H9 (cell line): ENCODE measurements at regions not wholly inside any gene's neighbourhood (a gene's known extent, or its start where the extent isn't known, plus 50 kb on each side); places are given as distances from the start of the nearest gene placed in this dataset.

Experiments
- DNase-seq: peaks from one replicate; pipeline ENCODE4 v3.0.0-alpha.2; 2017
- H2AFZ ChIP-seq: one replicate; pipeline ENCODE4 v1.6.1; 2013; ENCODE audit warnings: mild to moderate bottlenecking, low read length, control low read depth, moderate library complexity
- H2AK5ac ChIP-seq: 2 replicates; pipeline ENCODE4 v1.6.1; 2013; ENCODE audit warnings: low read length, control low read depth, mixed read lengths; ENCODE audit not compliant: insufficient read length
- H2BK120ac ChIP-seq: one replicate; pipeline ENCODE4 v1.6.1; 2013; ENCODE audit warnings: low read depth, mild to moderate bottlenecking, low read length, control low read depth, inconsistent platforms; ENCODE audit not compliant: poor library complexity, severe bottlenecking
- H2BK12ac ChIP-seq: 2 replicates; pipeline ENCODE4 v1.6.1; 2013; ENCODE audit warnings: low read length, control low read depth, mixed read lengths, low read depth; ENCODE audit not compliant: insufficient read length
- H2BK15ac ChIP-seq: 2 replicates; pipeline ENCODE4 v1.6.1; 2013; ENCODE audit warnings: low read depth, low read length, control low read depth
- H2BK20ac ChIP-seq: one replicate; pipeline ENCODE4 v1.6.1; 2013; ENCODE audit warnings: low read depth, mild to moderate bottlenecking, low read length, control low read depth, inconsistent platforms; ENCODE audit not compliant: poor library complexity, severe bottlenecking
- H2BK5ac ChIP-seq: 2 replicates; pipeline ENCODE4 v1.6.1; 2013; ENCODE audit warnings: low read length, control low read depth, mixed read lengths; ENCODE audit not compliant: insufficient read length
- H3K14ac ChIP-seq: 2 replicates; pipeline ENCODE4 v1.6.1; 2013; ENCODE audit warnings: low read length, control low read depth; ENCODE audit not compliant: insufficient read depth
- H3K18ac ChIP-seq: 2 replicates; pipeline ENCODE4 v1.6.1; 2013; ENCODE audit warnings: low read depth, mild to moderate bottlenecking, mixed read lengths, low read length, control low read depth; ENCODE audit not compliant: insufficient read length
- H3K23ac ChIP-seq: 2 replicates; pipeline ENCODE4 v1.6.1; 2013; ENCODE audit warnings: low read length, control low read depth, mixed read lengths, low read depth; ENCODE audit not compliant: insufficient read length
- H3K23me2 ChIP-seq: 2 replicates; pipeline ENCODE4 v1.6.1; 2013; ENCODE audit warnings: low read depth, mild to moderate bottlenecking, mixed read lengths, low read length, control low read depth; ENCODE audit not compliant: insufficient read length, poor library complexity, severe bottlenecking
- H3K27ac ChIP-seq: 2 replicates; pipeline ENCODE4 v1.5.1; 2013; ENCODE audit warnings: low read length, control low read depth, mixed read lengths, low read depth; ENCODE audit not compliant: insufficient read length
- H3K27me3 ChIP-seq: 2 replicates; pipeline ENCODE4 v1.6.1; 2013; ENCODE audit warnings: low read length, control low read depth, inconsistent platforms; ENCODE audit not compliant: insufficient read depth
- H3K4ac ChIP-seq: 2 replicates; pipeline ENCODE4 v1.6.1; 2013; ENCODE audit warnings: low read depth, mild to moderate bottlenecking, control low read depth, inconsistent platforms, low read length, moderate library complexity
- H3K4me1 ChIP-seq: 2 replicates; pipeline ENCODE4 v1.6.1; 2013; ENCODE audit warnings: low read length, control low read depth, inconsistent platforms; ENCODE audit not compliant: insufficient read depth
- H3K4me2 ChIP-seq: 2 replicates; pipeline ENCODE4 v1.6.1; 2013; ENCODE audit warnings: low read length, control low read depth, mixed read lengths; ENCODE audit not compliant: insufficient read length, insufficient read depth
- H3K56ac ChIP-seq: 2 replicates; pipeline ENCODE4 v1.6.1; 2013; ENCODE audit warnings: low read depth, mild to moderate bottlenecking, mixed read lengths, low read length, control low read depth; ENCODE audit not compliant: insufficient read length
- H3K79me1 ChIP-seq: 2 replicates; pipeline ENCODE4 v1.6.1; 2013; ENCODE audit warnings: low read depth, mild to moderate bottlenecking, moderate library complexity, low read length, control low read depth, inconsistent platforms; ENCODE audit not compliant: insufficient read depth, poor library complexity, severe bottlenecking
- H3K79me2 ChIP-seq: 2 replicates; pipeline ENCODE4 v1.6.1; 2013; ENCODE audit warnings: low read length, control low read depth, inconsistent platforms; ENCODE audit not compliant: insufficient read depth
- H3K9ac ChIP-seq: 2 replicates; pipeline ENCODE4 v1.6.1; 2013; ENCODE audit warnings: low read length, control low read depth, mixed read lengths; ENCODE audit not compliant: insufficient read length; ENCODE audit errors: extremely low read depth
- H3K9me3 ChIP-seq: one replicate; pipeline ENCODE4 v1.6.1; 2013; ENCODE audit warnings: low read depth, low read length, inconsistent platforms; ENCODE audit not compliant: control insufficient read depth
- H3T11ph ChIP-seq: one replicate; pipeline ENCODE4 v1.6.1; 2013; ENCODE audit warnings: mild to moderate bottlenecking, low read length, control low read depth, inconsistent platforms
- H4K20me1 ChIP-seq: one replicate; pipeline ENCODE4 v1.6.1; 2013; ENCODE audit not compliant: control insufficient read depth, insufficient read length, insufficient read depth
- H4K5ac ChIP-seq: 2 replicates; pipeline ENCODE4 v1.6.1; 2013; ENCODE audit warnings: low read depth, mild to moderate bottlenecking, mixed read lengths, low read length, control low read depth; ENCODE audit not compliant: insufficient read length
- H4K8ac ChIP-seq: replicated peaks from 2 replicates; pipeline ENCODE4 v1.6.1; 2013; ENCODE audit warnings: low read length, control low read depth, mixed read lengths, low read depth; ENCODE audit not compliant: insufficient read length
- H4K91ac ChIP-seq: 2 replicates; pipeline ENCODE4 v1.6.1; 2013; ENCODE audit warnings: low read depth, mild to moderate bottlenecking, moderate library complexity, mixed read lengths, low read length, control low read depth; ENCODE audit not compliant: insufficient read length
- H3K27ac Mint-ChIP-seq, 3 experiments: 2 replicates in 2 of 3; 3 replicates in 1 of 3; pipeline ENCODE4 v1.8.0; 2020 to 2021; ENCODE audit warnings: mixed read lengths in 3 of 3, mild to moderate bottlenecking in 1 of 3, moderate library complexity in 1 of 3
- H3K27me3 Mint-ChIP-seq: 2 replicates; pipeline ENCODE4 v1.8.0; 2021; ENCODE audit warnings: low read depth, mild to moderate bottlenecking, moderate library complexity, mixed read lengths
- H3K36me3 Mint-ChIP-seq, 3 experiments: 2 replicates in 2 of 3; 3 replicates in 1 of 3; pipeline ENCODE4 v1.8.0; 2020 to 2021; ENCODE audit warnings: low read depth in 3 of 3, mixed read lengths in 3 of 3; ENCODE audit not compliant: insufficient read depth in 1 of 3
- H3K4me1 Mint-ChIP-seq, 2 experiments: 2 replicates each; pipeline ENCODE4 v1.8.0; 2020; ENCODE audit warnings: mixed read lengths in 2 of 2
- H3K4me3 Mint-ChIP-seq, 2 experiments: 2 replicates in 1 of 2; 3 replicates in 1 of 2; pipeline ENCODE4 v1.8.0; 2020 to 2021; ENCODE audit warnings: mild to moderate bottlenecking in 2 of 2, mixed read lengths in 2 of 2, moderate library complexity in 1 of 2
- H3K9me3 Mint-ChIP-seq, 2 experiments: 2 replicates in 1 of 2; 3 replicates in 1 of 2; pipeline ENCODE4 v1.8.0; 2020; ENCODE audit warnings: mild to moderate bottlenecking in 2 of 2, mixed read lengths in 2 of 2, moderate library complexity in 1 of 2
- CTCF ChIP-seq: fragments of 200-600 bp; sonication (generic); conservative IDR thresholded peaks from 3 replicates; pipeline ENCODE4 v1.8.0; 2021; ENCODE audit warnings: antibody characterized with exemption, mild to moderate bottlenecking
- WGBS: extraction: QIAGEN DNeasy Blood & Tissue Kit; methylation state at CpG from one replicate; pipeline ENCODE4 v1.1.7; 2013; ENCODE audit warnings: missing lambda C conversion rate, low lambda C conversion rate, mixed read lengths; ENCODE audit not compliant: insufficient read length; ENCODE audit errors: extremely low coverage; 5-methylcytosine and 5-hydroxymethylcytosine counted together

- no peaks in the 10 kb centered on the region for H3K27me3 ChIP-seq
- no peak overlapping the region for H2BK5ac ChIP-seq
- Mint-ChIP-seq H3K27ac (no peak overlapping the region), H3K36me3 (peaks cover 11 to 24% (median 19%) of the 10 kb centered on the region in 3 experiments), H3K4me1 (peaks cover 6 to 13% of the 10 kb centered on the region in 2 experiments), H3K9me3 (peaks cover 19 to 26% of the 10 kb centered on the region in 2 experiments), H3K27me3 (no peaks in the 10 kb centered on the region), H3K4me3 (no peak overlapping the region)
- H2BK12ac ChIP-seq, result no peak overlapping the region
- no peak overlapping the region for H2BK120ac ChIP-seq
- no peak overlapping the region for H3T11ph ChIP-seq
- H3K18ac ChIP-seq, result no peak overlapping the region
- no peaks in the 10 kb centered on the region for H3K23me2 ChIP-seq
- H3K4me2 ChIP-seq, result no peak overlapping the region
- no peak overlapping the region for H2AFZ ChIP-seq
- no CpG with 5 or more reads among the region's 2 CpGs for WGBS
- no peak overlapping the region for H4K8ac ChIP-seq
- no peak overlapping the region for H3K56ac ChIP-seq
- no peak overlapping the region for H3K4ac ChIP-seq
- no peaks in the 10 kb centered on the region; the same call in 1 of the 2 replicates for H3K4me1 ChIP-seq
- H3K27ac ChIP-seq, result no peak overlapping the region
- no peak overlapping the region for H3K9ac ChIP-seq
- no peaks in the 10 kb centered on the region for H3K9me3 ChIP-seq
- no peak overlapping the region for H2BK15ac ChIP-seq
- H2BK20ac ChIP-seq, result no peak overlapping the region
- H3K23ac ChIP-seq, result no peak overlapping the region
- no peaks in the 10 kb centered on the region for H4K20me1 ChIP-seq
- no peak overlapping the region for H4K91ac ChIP-seq
- DNase-seq, result no peak
- H4K5ac ChIP-seq, result no peak overlapping the region
- no peak overlapping the region for H2AK5ac ChIP-seq
- H3K79me1 ChIP-seq, result no peaks in the 10 kb centered on the region
- no peak overlapping the region for H3K14ac ChIP-seq
- H3K79me2 ChIP-seq, result no peaks in the 10 kb centered on the region
- TF ChIP-seq CTCF, result no peak
Measured at GRCh38 chr11:25615069-25615468, 716.9 kb upstream of the ANO3 start.
